Liver (tissue), 8 donors: ENCODE measurements at regions not wholly inside any gene's neighbourhood (a gene's known extent, or its start where the extent isn't known, plus 50 kb on each side); places are given as distances from the start of the nearest gene placed in this dataset.

Source experiments
- DNase-seq: peaks from one replicate; pipeline ENCODE4 v3.0.0-alpha.2; 2017; ENCODE audit warnings: low spot score
- H3K27ac ChIP-seq, 2 donors: one replicate each; pipeline ENCODE4 v1.7.0; 2013; ENCODE audit warnings: inconsistent platforms in 2 of 2, low read length in 2 of 2, control low read depth in 1 of 2, low read depth in 1 of 2, mild to moderate bottlenecking in 1 of 2
- H3K27me3 ChIP-seq, 4 donors: one replicate each; pipeline versions ENCODE4 v1.6.1 to v1.7.0; 2013; ENCODE audit warnings: low read length in 3 of 4, inconsistent platforms in 1 of 4, mild to moderate bottlenecking in 1 of 4, moderate library complexity in 1 of 4; ENCODE audit not compliant: control insufficient read depth in 4 of 4, insufficient read depth in 4 of 4
- H3K36me3 ChIP-seq, 4 donors: one replicate each; pipeline versions ENCODE4 v1.6.1 to v1.7.0; 2013; ENCODE audit warnings: low read length in 3 of 4, mild to moderate bottlenecking in 3 of 4, low read depth in 1 of 4, moderate library complexity in 1 of 4; ENCODE audit not compliant: control insufficient read depth in 4 of 4, insufficient read depth in 3 of 4
- H3K4me1 ChIP-seq, 4 donors: one replicate each; pipeline versions ENCODE4 v1.6.1 to v1.7.0; 2013; ENCODE audit warnings: low read length in 3 of 4, mild to moderate bottlenecking in 3 of 4, moderate library complexity in 1 of 4; ENCODE audit not compliant: control insufficient read depth in 4 of 4, insufficient read depth in 4 of 4
- H3K4me3 ChIP-seq, 3 donors: one replicate each; pipeline versions ENCODE4 v1.6.1 to v1.7.0; 2013; ENCODE audit warnings: low read length in 3 of 3, control low read depth in 1 of 3, low read depth in 1 of 3, mild to moderate bottlenecking in 1 of 3
- H3K9ac ChIP-seq, 2 donors: one replicate each; pipeline ENCODE4 v1.7.0; 2013; ENCODE audit warnings: low read length in 2 of 2, mild to moderate bottlenecking in 2 of 2, moderate library complexity in 2 of 2, control low read depth in 1 of 2, low read depth in 1 of 2
- H3K9me3 ChIP-seq, 4 donors: one replicate each; pipeline versions ENCODE4 v1.6.1 to v1.7.0; 2013; ENCODE audit warnings: low read length in 3 of 4; ENCODE audit not compliant: control insufficient read depth in 4 of 4
- EGR1 ChIP-seq, 2 donors: IDR thresholded peaks; 2 replicates each; pipeline ENCODE4 v1.6.1; 2016 to 2018; ENCODE audit warnings: antibody characterized with exemption in 2 of 2, low read depth in 2 of 2
- FOXA1 ChIP-seq: IDR thresholded peaks from 2 replicates; pipeline ENCODE4 v1.6.1; 2016; ENCODE audit warnings: antibody characterized with exemption
- FOXA2 ChIP-seq: IDR thresholded peaks from 2 replicates; pipeline ENCODE4 v1.6.1; 2016; ENCODE audit warnings: antibody characterized with exemption
- GABPA ChIP-seq, 2 donors: IDR thresholded peaks in 1 of 2; conservative IDR thresholded peaks in 1 of 2; 2 replicates each; pipeline ENCODE4 v1.6.1; 2016; ENCODE audit warnings: antibody characterized with exemption in 2 of 2, mild to moderate bottlenecking in 1 of 2, moderate library complexity in 1 of 2
- HNF4A ChIP-seq, 2 donors: conservative IDR thresholded peaks; 2 replicates each; pipeline ENCODE4 v1.6.1; 2016; ENCODE audit warnings: antibody characterized with exemption in 2 of 2, mild to moderate bottlenecking in 2 of 2
- HNF4G ChIP-seq: IDR thresholded peaks from 2 replicates; pipeline ENCODE4 v1.6.1; 2016; ENCODE audit warnings: antibody characterized with exemption
- JUND ChIP-seq, 2 donors: IDR thresholded peaks; 2 replicates each; pipeline ENCODE4 v1.6.1; 2016; ENCODE audit warnings: antibody characterized with exemption in 2 of 2
- NR2F2 ChIP-seq: IDR thresholded peaks from 2 replicates; pipeline ENCODE4 v1.6.1; 2016; ENCODE audit warnings: antibody characterized with exemption
- RAD21 ChIP-seq, 2 donors: IDR thresholded peaks; 2 replicates each; pipeline ENCODE4 v1.6.1; 2016; ENCODE audit warnings: antibody characterized with exemption in 2 of 2, mild to moderate bottlenecking in 2 of 2
- RXRA ChIP-seq, 2 donors: IDR thresholded peaks; 2 replicates each; pipeline ENCODE4 v1.6.1; 2017 to 2018; ENCODE audit warnings: antibody characterized with exemption in 2 of 2, mild to moderate bottlenecking in 1 of 2
- SP1 ChIP-seq: IDR thresholded peaks from 2 replicates; pipeline ENCODE4 v1.6.1; 2018; ENCODE audit warnings: antibody characterized with exemption, mild to moderate bottlenecking
- TAF1 ChIP-seq: conservative IDR thresholded peaks from 2 replicates; pipeline ENCODE4 v1.6.1; 2016; ENCODE audit warnings: antibody characterized with exemption, mild to moderate bottlenecking
- YY1 ChIP-seq: IDR thresholded peaks from 2 replicates; pipeline ENCODE4 v1.6.1; 2016; ENCODE audit warnings: antibody characterized with exemption, mild to moderate bottlenecking
- WGBS: extraction: QIAGEN DNeasy Blood & Tissue Kit; methylation state at CpG from one replicate; pipeline ENCODE4 v1.1.7; 2013; 5-methylcytosine and 5-hydroxymethylcytosine counted together
- TF ChIP-seq, protein P1 (sequence below): IDR thresholded peaks from 2 replicates; pipeline ENCODE4 v1.6.1; 2016; ENCODE audit warnings: antibody characterized with exemption
- TF ChIP-seq, protein P2 (sequence below): IDR thresholded peaks from 2 replicates; pipeline ENCODE4 v1.6.1; 2016; ENCODE audit warnings: antibody characterized with exemption, mild to moderate bottlenecking
- TF ChIP-seq, protein P3 (sequence below): fragments of 150-350 bp; IDR thresholded peaks from 2 replicates; pipeline ENCODE4 v1.5.1; 2017; ENCODE audit warnings: improper control_type of control experiment, low read depth, low read length; ENCODE audit not compliant: missing input control
- TF ChIP-seq, protein P4 (sequence below): IDR thresholded peaks from 2 replicates; pipeline ENCODE4 v1.6.1; 2016; ENCODE audit warnings: antibody characterized with exemption
- donor health status: healthy.
- donor health status: healthy.
- donor health status: healthy.
- donor health status: healthy.
- donor health status: healthy.

DNA sequence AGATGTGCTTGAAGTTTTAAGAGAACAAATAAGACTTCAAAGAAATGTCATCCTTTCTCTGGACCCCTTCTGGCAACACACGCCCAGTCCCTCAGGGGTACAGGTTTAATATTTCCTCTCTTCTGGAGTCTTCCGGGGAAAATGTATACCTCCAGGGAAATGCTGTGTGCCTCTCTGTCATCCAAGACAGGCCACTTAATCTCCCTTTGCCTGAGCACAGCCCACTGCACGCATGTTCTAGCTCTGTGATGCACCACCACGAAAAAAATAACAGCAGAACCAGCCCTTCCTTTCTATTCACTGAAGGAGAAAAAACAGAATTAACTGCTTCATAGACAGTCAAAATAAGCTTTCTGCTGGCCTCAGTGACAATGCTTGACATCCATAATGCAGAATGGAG lies 140.1 kb downstream of the RBFOX3 start:
- WGBS = 60% methylated on average over 4 of the region's 4 CpGs
- H3K27ac ChIP-seq = no peak overlapping the region
- no peaks in the 10 kb centered on the region for H3K36me3 ChIP-seq
- TF ChIP-seq YY1 (no peak), SP1 (no peak), RXRA (IDR thresholded peaks at IDR 0.05) (no peak), RAD21 (IDR thresholded peaks at IDR 0.05) (no peak), HNF4A (conservative IDR thresholded peaks at IDR 0.05) (no peak), FOXA1 (no peak), TAF1 (no peak)
- TF ChIP-seq, protein P1, sequence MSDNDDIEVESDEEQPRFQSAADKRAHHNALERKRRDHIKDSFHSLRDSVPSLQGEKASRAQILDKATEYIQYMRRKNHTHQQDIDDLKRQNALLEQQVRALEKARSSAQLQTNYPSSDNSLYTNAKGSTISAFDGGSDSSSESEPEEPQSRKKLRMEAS = no peak
- TF ChIP-seq, protein P2, sequence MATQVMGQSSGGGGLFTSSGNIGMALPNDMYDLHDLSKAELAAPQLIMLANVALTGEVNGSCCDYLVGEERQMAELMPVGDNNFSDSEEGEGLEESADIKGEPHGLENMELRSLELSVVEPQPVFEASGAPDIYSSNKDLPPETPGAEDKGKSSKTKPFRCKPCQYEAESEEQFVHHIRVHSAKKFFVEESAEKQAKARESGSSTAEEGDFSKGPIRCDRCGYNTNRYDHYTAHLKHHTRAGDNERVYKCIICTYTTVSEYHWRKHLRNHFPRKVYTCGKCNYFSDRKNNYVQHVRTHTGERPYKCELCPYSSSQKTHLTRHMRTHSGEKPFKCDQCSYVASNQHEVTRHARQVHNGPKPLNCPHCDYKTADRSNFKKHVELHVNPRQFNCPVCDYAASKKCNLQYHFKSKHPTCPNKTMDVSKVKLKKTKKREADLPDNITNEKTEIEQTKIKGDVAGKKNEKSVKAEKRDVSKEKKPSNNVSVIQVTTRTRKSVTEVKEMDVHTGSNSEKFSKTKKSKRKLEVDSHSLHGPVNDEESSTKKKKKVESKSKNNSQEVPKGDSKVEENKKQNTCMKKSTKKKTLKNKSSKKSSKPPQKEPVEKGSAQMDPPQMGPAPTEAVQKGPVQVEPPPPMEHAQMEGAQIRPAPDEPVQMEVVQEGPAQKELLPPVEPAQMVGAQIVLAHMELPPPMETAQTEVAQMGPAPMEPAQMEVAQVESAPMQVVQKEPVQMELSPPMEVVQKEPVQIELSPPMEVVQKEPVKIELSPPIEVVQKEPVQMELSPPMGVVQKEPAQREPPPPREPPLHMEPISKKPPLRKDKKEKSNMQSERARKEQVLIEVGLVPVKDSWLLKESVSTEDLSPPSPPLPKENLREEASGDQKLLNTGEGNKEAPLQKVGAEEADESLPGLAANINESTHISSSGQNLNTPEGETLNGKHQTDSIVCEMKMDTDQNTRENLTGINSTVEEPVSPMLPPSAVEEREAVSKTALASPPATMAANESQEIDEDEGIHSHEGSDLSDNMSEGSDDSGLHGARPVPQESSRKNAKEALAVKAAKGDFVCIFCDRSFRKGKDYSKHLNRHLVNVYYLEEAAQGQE = no peak
- TF ChIP-seq, protein P3, sequence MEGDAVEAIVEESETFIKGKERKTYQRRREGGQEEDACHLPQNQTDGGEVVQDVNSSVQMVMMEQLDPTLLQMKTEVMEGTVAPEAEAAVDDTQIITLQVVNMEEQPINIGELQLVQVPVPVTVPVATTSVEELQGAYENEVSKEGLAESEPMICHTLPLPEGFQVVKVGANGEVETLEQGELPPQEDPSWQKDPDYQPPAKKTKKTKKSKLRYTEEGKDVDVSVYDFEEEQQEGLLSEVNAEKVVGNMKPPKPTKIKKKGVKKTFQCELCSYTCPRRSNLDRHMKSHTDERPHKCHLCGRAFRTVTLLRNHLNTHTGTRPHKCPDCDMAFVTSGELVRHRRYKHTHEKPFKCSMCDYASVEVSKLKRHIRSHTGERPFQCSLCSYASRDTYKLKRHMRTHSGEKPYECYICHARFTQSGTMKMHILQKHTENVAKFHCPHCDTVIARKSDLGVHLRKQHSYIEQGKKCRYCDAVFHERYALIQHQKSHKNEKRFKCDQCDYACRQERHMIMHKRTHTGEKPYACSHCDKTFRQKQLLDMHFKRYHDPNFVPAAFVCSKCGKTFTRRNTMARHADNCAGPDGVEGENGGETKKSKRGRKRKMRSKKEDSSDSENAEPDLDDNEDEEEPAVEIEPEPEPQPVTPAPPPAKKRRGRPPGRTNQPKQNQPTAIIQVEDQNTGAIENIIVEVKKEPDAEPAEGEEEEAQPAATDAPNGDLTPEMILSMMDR = no peak
- no peak overlapping the region for H3K4me3 ChIP-seq
- no peak for DNase-seq
- H3K9ac ChIP-seq = no peak overlapping the region
- H3K9me3 ChIP-seq = no peaks in the 10 kb centered on the region
- peaks cover 0 to 20% (median 0%) of the 10 kb centered on the region in 4 donors for H3K27me3 ChIP-seq
- H3K4me1 ChIP-seq = no peaks in the 10 kb centered on the region

- no peak overlapping the region for H3K4me3 ChIP-seq
- no peak overlapping the region for H3K27ac ChIP-seq
- 83% methylated on average over 13 of the region's 13 CpGs for WGBS
- no peak for TF ChIP-seq GABPA (IDR thresholded peaks at IDR 0.05 in 1 of 2, conservative IDR thresholded peaks at IDR 0.05 in 1 of 2)
- no peak for DNase-seq
- peaks cover 0 to 15% (median 0%) of the 10 kb centered on the region in 4 donors for H3K27me3 ChIP-seq
- no peaks in the 10 kb centered on the region for H3K9me3 ChIP-seq
- H3K4me1 ChIP-seq = no peaks in the 10 kb centered on the region
- H3K9ac ChIP-seq = no peak overlapping the region
- no peaks in the 10 kb centered on the region for H3K36me3 ChIP-seq
Observed at GRCh38 chr17:79469646-79470045, 141.2 kb downstream of the RBFOX3 start.

- Histone ChIP-seq H3K9ac (no peak overlapping the region), H3K4me1 (no peaks in the 10 kb centered on the region), H3K27me3 (peaks cover 0 to 12% (median 0%) of the 10 kb centered on the region in 4 donors), H3K9me3 (no peaks in the 10 kb centered on the region), H3K27ac (no peak overlapping the region), H3K4me3 (no peak overlapping the region), H3K36me3 (no peaks in the 10 kb centered on the region)
- WGBS = 75% methylated on average over 5 of the region's 5 CpGs
- no peak for DNase-seq
- no peak for TF ChIP-seq FOXA2
- TF ChIP-seq EGR1 (IDR thresholded peaks at IDR 0.05; ENCODE audit: low read depth in 2 of 2) = no peak
- TF ChIP-seq HNF4G = no peak
- TF ChIP-seq HNF4A (conservative IDR thresholded peaks at IDR 0.05) = no peak
- TF ChIP-seq RXRA (IDR thresholded peaks at IDR 0.05) = no peak
- TF ChIP-seq, protein P3 = no peak
- no peak for TF ChIP-seq FOXA1
- TF ChIP-seq JUND (IDR thresholded peaks at IDR 0.05) = no peak
- no peak for TF ChIP-seq NR2F2
- TF ChIP-seq SP1 = no peak
- TF ChIP-seq, protein P4, sequence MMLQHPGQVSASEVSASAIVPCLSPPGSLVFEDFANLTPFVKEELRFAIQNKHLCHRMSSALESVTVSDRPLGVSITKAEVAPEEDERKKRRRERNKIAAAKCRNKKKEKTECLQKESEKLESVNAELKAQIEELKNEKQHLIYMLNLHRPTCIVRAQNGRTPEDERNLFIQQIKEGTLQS = no peak
- no peak for TF ChIP-seq TAF1
- TF ChIP-seq YY1 = no peak
Observed at GRCh38 chr17:79468183-79468944, 142.5 kb downstream of the RBFOX3 start.
